ENCODE measurements at regions not wholly inside any gene's neighbourhood (a gene's known extent, or its start where the extent isn't known, plus 50 kb on each side); places are given as distances from the start of the nearest gene placed in this dataset.

- Histone ChIP-seq H3K4me3 (replicated peaks in 1 of 3; ENCODE audit: low read depth in 2 of 3, low read length in 3 of 3) (no peak overlapping the region), H3K4me2 (replicated peaks; ENCODE audit: extremely low read depth, low read length, poor library complexity, severe bottlenecking) (no peak overlapping the region), H3K36me3 (replicated peaks in 1 of 2; ENCODE audit: control insufficient read depth in 1 of 2, insufficient read depth in 2 of 2, low read length in 2 of 2) (no peaks in the 10 kb centered on the region), H3K79me2 (ENCODE audit: insufficient read depth, low read length) (no peaks in the 10 kb centered on the region), H3K9me3 (replicated peaks in 1 of 2; ENCODE audit: control insufficient read depth in 1 of 2, insufficient read depth in 1 of 2, low read length in 2 of 2) (no peaks in the 10 kb centered on the region), H3K27ac (ENCODE audit: low read depth in 1 of 2, low read length in 2 of 2) (no peak overlapping the region), H3K9ac (ENCODE audit: insufficient read depth, low read length, poor library complexity, severe bottlenecking) (no peak overlapping the region), H3K27me3 (ENCODE audit: control insufficient read depth in 2 of 2, insufficient read depth in 2 of 2, low read length in 2 of 2) (no peaks in the 10 kb centered on the region), H3K4me1 (ENCODE audit: control insufficient read depth in 1 of 2, insufficient read depth in 2 of 2, low read length in 2 of 2) (no peaks in the 10 kb centered on the region), H4K20me1 (ENCODE audit: insufficient read depth, low read length) (no peaks in the 10 kb centered on the region), H2AFZ (ENCODE audit: insufficient read depth, low read depth, low read length, poor library complexity, severe bottlenecking) (no peak overlapping the region)
- WGBS (ENCODE audit: insufficient coverage): 100% methylated on average over 1 of the region's 3 CpGs
- no peak overlapping the region for H3K4me3 Mint-ChIP-seq
- H3K9me3 Mint-ChIP-seq: peaks cover 0 to 4% (median 2%) of the 10 kb centered on the region in 7 donors
- no peak for DNase-seq
- no peak for TF ChIP-seq CTCF (IDR thresholded peaks at IDR 0.05)
- peaks cover 1 to 2% (median 1%) of the 10 kb centered on the region in 3 donors for H3K27me3 Mint-ChIP-seq (ENCODE audit: low read depth in 3 of 3)
- intact Hi-C loops (cut with micrococcal nuclease): no loop called here
- no peaks in the 10 kb centered on the region for H3K4me1 Mint-ChIP-seq
- no peak overlapping the region for H3K27ac Mint-ChIP-seq
- no peaks in the 10 kb centered on the region for H3K36me3 Mint-ChIP-seq
These were observed 453.7 kb downstream of the STK39 start for GRCh38 chr2:167793725-167794124.

GRCh38 chr2:167792126-167792525 lies 455.3 kb downstream of the STK39 start:
- no peak overlapping the region for H3K27ac ChIP-seq (ENCODE audit: low read depth in 1 of 2, low read length in 2 of 2)
- TF ChIP-seq CTCF (IDR thresholded peaks at IDR 0.05): no peak
- H3K4me3 ChIP-seq (replicated peaks in 1 of 3; ENCODE audit: low read depth in 2 of 3, low read length in 3 of 3): no peak overlapping the region
- WGBS (ENCODE audit: insufficient coverage): no CpG with 5 or more reads among the region's 1 CpG
- no peak overlapping the region for H2AFZ ChIP-seq (ENCODE audit: insufficient read depth, low read depth, low read length, poor library complexity, severe bottlenecking)
- H3K9ac ChIP-seq (ENCODE audit: insufficient read depth, low read length, poor library complexity, severe bottlenecking): no peak overlapping the region
- H3K4me2 ChIP-seq (replicated peaks; ENCODE audit: extremely low read depth, low read length, poor library complexity, severe bottlenecking): no peak overlapping the region
- Mint-ChIP-seq H3K27me3 (ENCODE audit: low read depth in 3 of 3) (peaks cover 1 to 4% (median 1%) of the 10 kb centered on the region in 3 donors), H3K4me1 (no peaks in the 10 kb centered on the region), H3K4me3 (no peak overlapping the region), H3K9me3 (peaks cover 0 to 7% (median 3%) of the 10 kb centered on the region in 7 donors), H3K36me3 (no peaks in the 10 kb centered on the region), H3K27ac (no peak overlapping the region)
- no peaks in the 10 kb centered on the region for H3K27me3 ChIP-seq (ENCODE audit: control insufficient read depth in 2 of 2, insufficient read depth in 2 of 2, low read length in 2 of 2)
- DNase-seq: no peak
- H3K9me3 ChIP-seq (replicated peaks in 1 of 2; ENCODE audit: control insufficient read depth in 1 of 2, insufficient read depth in 1 of 2, low read length in 2 of 2): no peaks in the 10 kb centered on the region
- H3K79me2 ChIP-seq (ENCODE audit: insufficient read depth, low read length): no peaks in the 10 kb centered on the region
- no peaks in the 10 kb centered on the region for H3K4me1 ChIP-seq (ENCODE audit: control insufficient read depth in 1 of 2, insufficient read depth in 2 of 2, low read length in 2 of 2)
- intact Hi-C loops (cut with micrococcal nuclease): no loop called here
- H3K36me3 ChIP-seq (replicated peaks in 1 of 2; ENCODE audit: control insufficient read depth in 1 of 2, insufficient read depth in 2 of 2, low read length in 2 of 2): no peaks in the 10 kb centered on the region
- H4K20me1 ChIP-seq (ENCODE audit: insufficient read depth, low read length): no peaks in the 10 kb centered on the region

Measured in CD14-positive monocyte (primary cell).